ENCODE measurements at regions not wholly inside any gene's neighbourhood (a gene's known extent, or its start where the extent isn't known, plus 50 kb on each side); places are given as distances from the start of the nearest gene placed in this dataset.

GRCh38 chr14:71497645-71498086, 434.6 kb upstream of the RGS6 start (continued):
- TF ChIP-seq REST (IDR thresholded peaks at IDR 0.05), result no peak

- TF ChIP-seq FOXA2 (IDR thresholded peaks at IDR 0.05) (no peak), RAD21 (IDR thresholded peaks at IDR 0.05) (no peak), SP1 (IDR thresholded peaks at IDR 0.05) (no peak), ZBTB33 (IDR thresholded peaks at IDR 0.05) (no peak), RXRA (IDR thresholded peaks at IDR 0.05) (no peak), FOXA1 (IDR thresholded peaks at IDR 0.05) (no peak), GABPA (IDR thresholded peaks at IDR 0.05 in 1 of 2, conservative IDR thresholded peaks at IDR 0.05 in 1 of 2) (no peak), CTCF (IDR thresholded peaks at IDR 0.05; ENCODE audit: low read depth, low read length, missing input control) (no peak), YY1 (IDR thresholded peaks at IDR 0.05) (no peak)
- Histone ChIP-seq H3K4me3 (ENCODE audit: low read depth in 1 of 3, low read length in 3 of 3) (no peak overlapping the region), H3K9me3 (ENCODE audit: control insufficient read depth in 4 of 4, low read length in 3 of 4) (no peaks in the 10 kb centered on the region), H3K9ac (ENCODE audit: low read depth in 1 of 2, low read length in 2 of 2) (no peak overlapping the region), H3K27me3 (ENCODE audit: control insufficient read depth in 4 of 4, insufficient read depth in 4 of 4, low read length in 3 of 4) (no peaks in the 10 kb centered on the region), H3K36me3 (ENCODE audit: control insufficient read depth in 4 of 4, insufficient read depth in 3 of 4, low read depth in 1 of 4, low read length in 3 of 4) (no peaks in the 10 kb centered on the region), H3K27ac (ENCODE audit: low read depth in 1 of 2, low read length in 2 of 2) (no peak overlapping the region), H3K4me1 (ENCODE audit: control insufficient read depth in 4 of 4, insufficient read depth in 4 of 4, low read length in 3 of 4) (no peaks in the 10 kb centered on the region)
- 77% methylated on average over 1 of the region's 1 CpG for WGBS
- DNase-seq (ENCODE audit: low spot score), result no peak
These were observed 434.0 kb upstream of the RGS6 start for GRCh38 chr14:71498212-71498611.

GRCh38 chr14:71499018-71499417, 433.2 kb upstream of the RGS6 start:
- H3K4me1 ChIP-seq (ENCODE audit: control insufficient read depth in 4 of 4, insufficient read depth in 4 of 4, low read length in 3 of 4), result no peaks in the 10 kb centered on the region
- WGBS, result 98% methylated on average over 3 of the region's 3 CpGs
- no peak overlapping the region for H3K27ac ChIP-seq (ENCODE audit: low read depth in 1 of 2, low read length in 2 of 2)
- TF ChIP-seq HNF4G (IDR thresholded peaks at IDR 0.05), result no peak
- no peak for TF ChIP-seq SP1 (IDR thresholded peaks at IDR 0.05)
- TF ChIP-seq TAF1 (conservative IDR thresholded peaks at IDR 0.05), result no peak
- TF ChIP-seq GABPA (IDR thresholded peaks at IDR 0.05 in 1 of 2, conservative IDR thresholded peaks at IDR 0.05 in 1 of 2), result no peak
- H3K9ac ChIP-seq (ENCODE audit: low read depth in 1 of 2, low read length in 2 of 2), result no peak overlapping the region
- no peak for DNase-seq (ENCODE audit: low spot score)
- H3K36me3 ChIP-seq (ENCODE audit: control insufficient read depth in 4 of 4, insufficient read depth in 3 of 4, low read depth in 1 of 4, low read length in 3 of 4), result no peaks in the 10 kb centered on the region
- H3K4me3 ChIP-seq (ENCODE audit: low read depth in 1 of 3, low read length in 3 of 3), result no peak overlapping the region
- no peaks in the 10 kb centered on the region for H3K27me3 ChIP-seq (ENCODE audit: control insufficient read depth in 4 of 4, insufficient read depth in 4 of 4, low read length in 3 of 4)
- no peaks in the 10 kb centered on the region for H3K9me3 ChIP-seq (ENCODE audit: control insufficient read depth in 4 of 4, low read length in 3 of 4)
